HepG2 (cell line): ENCODE measurements at regions not wholly inside any gene's neighbourhood (a gene's known extent, or its start where the extent isn't known, plus 50 kb on each side); places are given as distances from the start of the nearest gene placed in this dataset.

ENCODE experiments used
- ATAC-seq: fragments of 200-7000 bp; cut with Tn5 transposase; 3 replicates; pipeline ENCODE4 v1.9.1; 2020; ENCODE audit warnings: mild to moderate bottlenecking, moderate library complexity
- BruUV-seq: library from RNA; stranded (reverse); fragments of 400-500 nt; replicated peaks from 2 replicates; lab custom pipeline; 2021; lab: Mats Ljungman, UMichigan
- CTCF ChIA-PET: fragments of 300-600 bp; formaldehyde crosslinking; extraction: SDS; loops from one replicate; lab custom pipeline; 2021; ENCODE audit warnings: low total read pairs, inconsistent platforms, low intra/inter-chr PET ratio; lab: Yijun Ruan, JAX
- POLR2A ChIA-PET: fragments of 350-600 bp; sonication (Branson Sonifier 250); formaldehyde crosslinking; loops from one replicate; lab custom pipeline; 2020; ENCODE audit warnings: antibody characterized with exemption, inconsistent platforms; lab: Yijun Ruan, JAX
- DNase-seq: peaks from one replicate; pipeline ENCODE4 v3.0.0-alpha.2; 2015; ENCODE audit warnings: low spot score
- FAIRE-seq: peaks from 3 replicates; lab custom pipeline; 2011; peaks lifted over from hg19 to GRCh38; lab: Jason Lieb, UNC
- H2AFZ ChIP-seq: one replicate; pipeline ENCODE4 v1.6.1; 2011; ENCODE audit warnings: low read length, inconsistent platforms
- H3K27ac ChIP-seq: fragments of 300-600 bp; 3 replicates; pipeline ENCODE4 v1.8.0; 2011; ENCODE audit warnings: mixed run types, mild to moderate bottlenecking, mixed read lengths, low read length, inconsistent platforms; ENCODE audit not compliant: insufficient read depth; ENCODE audit errors: extremely low read length
- H3K27me3 ChIP-seq, 2 experiments: fragments of 200-600 bp in 1 of 2; 2 replicates in 1 of 2; 3 replicates in 1 of 2; pipeline versions ENCODE4 v1.6.0 to v1.8.0; 2011; ENCODE audit warnings: low read length in 2 of 2, mild to moderate bottlenecking in 2 of 2, moderate library complexity in 2 of 2, inconsistent platforms in 1 of 2; ENCODE audit not compliant: insufficient read depth in 2 of 2, control insufficient read depth in 1 of 2
- H3K36me3 ChIP-seq, 2 experiments: fragments of 200-600 bp in 1 of 2; replicated peaks in 1 of 2; 2 replicates in 1 of 2; 3 replicates in 1 of 2; pipeline versions ENCODE4 v1.5.1 to v1.8.0; 2011; ENCODE audit warnings: low read length in 2 of 2, inconsistent platforms in 1 of 2; ENCODE audit not compliant: insufficient read depth in 2 of 2, control insufficient read depth in 1 of 2
- H3K4me1 ChIP-seq: 2 replicates; pipeline ENCODE4 v1.5.1; 2012; ENCODE audit warnings: low read length, inconsistent platforms; ENCODE audit not compliant: insufficient read depth
- H3K4me2 ChIP-seq: 2 replicates; pipeline ENCODE4 v1.6.0; 2011; ENCODE audit warnings: low read depth, low read length, inconsistent platforms
- H3K4me3 ChIP-seq, 3 experiments: fragments of 200-600 bp in 1 of 3; sonication (generic), shearing (Covaris generic) in 1 of 3; replicated peaks in 1 of 3; 2 replicates each; pipeline ENCODE4 v1.5.1; 2011 to 2016; ENCODE audit warnings: low read length in 3 of 3, inconsistent platforms in 2 of 3, low read depth in 2 of 3, mild to moderate bottlenecking in 2 of 3, control low read depth in 1 of 3, mixed read lengths in 1 of 3; ENCODE audit not compliant: insufficient read depth in 1 of 3
- H3K79me2 ChIP-seq: one replicate; pipeline ENCODE4 v1.6.1; 2011; ENCODE audit warnings: low read length, inconsistent platforms; ENCODE audit not compliant: insufficient read depth
- H3K9ac ChIP-seq: 2 replicates; pipeline ENCODE4 v1.6.0; 2011; ENCODE audit warnings: mild to moderate bottlenecking, low read depth, low read length, inconsistent platforms; ENCODE audit not compliant: insufficient read depth
- H3K9me3 ChIP-seq: 2 replicates; pipeline ENCODE4 v1.5.1; 2012; ENCODE audit warnings: mild to moderate bottlenecking, low read length
- H4K20me1 ChIP-seq: 2 replicates; pipeline ENCODE4 v1.6.0; 2011; ENCODE audit warnings: inconsistent platforms, mild to moderate bottlenecking, low read length, moderate library complexity; ENCODE audit not compliant: insufficient read depth
- CBX1 ChIP-seq: IDR thresholded peaks from one replicate; pipeline ENCODE4 v1.6.1; 2016; ENCODE audit warnings: antibody characterized with exemption, low read depth
- CENPT ChIP-seq: sonication (generic); formaldehyde crosslinking; IDR thresholded peaks from 2 replicates; pipeline ENCODE4 v1.8.0; 2022; ENCODE audit warnings: low read depth, mild to moderate bottlenecking, moderate library complexity, missing genetic modification reagents
- CREM ChIP-seq, 2 experiments: sonication (generic) in 1 of 2; formaldehyde crosslinking in 1 of 2; IDR thresholded peaks; 2 replicates each; pipeline versions ENCODE4 v1.4.0 to v1.6.1; 2016 to 2020; ENCODE audit warnings: antibody characterized with exemption in 1 of 2, mild to moderate bottlenecking in 1 of 2, missing genetic modification reagents in 1 of 2
- GFI1 ChIP-seq: sonication (generic); formaldehyde crosslinking; IDR thresholded peaks from 2 replicates; pipeline ENCODE4 v1.5.0; 2020; ENCODE audit warnings: missing genetic modification reagents, mild to moderate bottlenecking, borderline replicate concordance
- GLI4 ChIP-seq: sonication (generic); formaldehyde crosslinking; IDR thresholded peaks from 2 replicates; pipeline ENCODE4 v1.5.1; 2020; ENCODE audit warnings: missing genetic modification reagents, mild to moderate bottlenecking, moderate library complexity, borderline replicate concordance
- ISL2 ChIP-seq: sonication (generic); formaldehyde crosslinking; IDR thresholded peaks from 2 replicates; pipeline ENCODE4 v1.5.0; 2020; ENCODE audit warnings: missing genetic modification reagents
- PHF21A ChIP-seq: sonication (generic); formaldehyde crosslinking; IDR thresholded peaks from 2 replicates; pipeline ENCODE4 v1.5.0; 2020; ENCODE audit warnings: mild to moderate bottlenecking, missing genetic modification reagents
- RARA ChIP-seq: IDR thresholded peaks from 2 replicates; pipeline ENCODE4 v1.6.1; 2016; ENCODE audit warnings: missing genetic modification reagents, missing compliant biosample characterization
- SAP130 ChIP-seq: IDR thresholded peaks from 2 replicates; pipeline ENCODE4 v1.6.1; 2016; ENCODE audit warnings: low read depth
- SOX13 ChIP-seq, 3 experiments: fragments of 450-650 bp in 1 of 3; sonication (generic) in 1 of 3; formaldehyde crosslinking in 1 of 3; IDR thresholded peaks in 2 of 3; conservative IDR thresholded peaks in 1 of 3; 2 replicates each; pipeline versions ENCODE4 v1.5.0 to v1.6.1; 2016 to 2020; ENCODE audit warnings: antibody characterized with exemption in 1 of 3, mild to moderate bottlenecking in 1 of 3, missing compliant biosample characterization in 1 of 3, missing genetic modification reagents in 1 of 3, moderate library complexity in 1 of 3
- SOX5 ChIP-seq: IDR thresholded peaks from 2 replicates; pipeline ENCODE4 v1.6.1; 2016; ENCODE audit warnings: borderline replicate concordance
- SP140L ChIP-seq: sonication (generic); formaldehyde crosslinking; IDR thresholded peaks from 2 replicates; pipeline ENCODE4 v1.4.0; 2020; ENCODE audit warnings: missing genetic modification reagents, borderline replicate concordance
- TFDP1 ChIP-seq: IDR thresholded peaks from 2 replicates; pipeline ENCODE4 v1.6.1; 2016; ENCODE audit warnings: missing compliant biosample characterization, missing genetic modification reagents, borderline replicate concordance
- WGBS: methylation state at CpG from one replicate; pipeline ENCODE4 v1.1.6; 2017; ENCODE audit warnings: low lambda C conversion rate; 5-methylcytosine and 5-hydroxymethylcytosine counted together
- in situ Hi-C: cut with HindIII; loops from 2 replicates; pipeline ENCODE4 v1.10.0; 2017; ENCODE audit warnings: low pct_unique_long_range_greater_than_20kb; ENCODE audit not compliant: extremely low pct_ligation_motif_present
- intact Hi-C: fragments of 100-400 bp; cut with micrococcal nuclease; formaldehyde crosslinking; loops from one replicate; pipeline ENCODE4 v1.10.0; 2022; ENCODE audit not compliant: unreplicated experiment
- TF ChIP-seq, protein P1 (sequence below): sonication (generic); formaldehyde crosslinking; conservative IDR thresholded peaks from 2 replicates; pipeline ENCODE4 v1.4.0; 2020; ENCODE audit warnings: mild to moderate bottlenecking, missing genetic modification reagents, moderate library complexity
- TF ChIP-seq, protein P2 (sequence below): sonication (generic); formaldehyde crosslinking; IDR thresholded peaks from 2 replicates; pipeline ENCODE4 v1.4.0; 2020; ENCODE audit warnings: mild to moderate bottlenecking, missing genetic modification reagents

DNA sequence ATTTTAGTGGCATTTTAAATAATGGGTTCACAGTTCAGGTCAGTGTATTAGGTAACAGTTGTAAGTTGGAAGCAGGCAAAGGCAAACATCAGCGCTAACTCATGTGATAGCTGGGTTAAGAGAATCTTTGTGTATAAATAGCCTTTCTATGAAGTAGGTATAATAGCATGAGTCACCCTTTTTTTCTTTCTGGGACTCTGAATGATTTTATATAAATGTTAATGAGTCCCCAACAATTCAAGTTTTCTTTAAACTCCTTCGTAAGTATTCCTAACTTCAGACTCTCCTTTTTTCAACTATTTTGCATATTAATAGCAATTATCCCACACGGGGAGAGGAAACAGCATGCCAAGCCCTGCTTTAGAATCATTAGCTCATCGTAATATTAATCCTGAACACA is 384.3 kb downstream of the PIK3C3 start (continued):
- peak; percentile 83 for TF ChIP-seq RARA
- TF ChIP-seq SOX13 (IDR thresholded peaks at IDR 0.05): no peak
- TF ChIP-seq SOX13 (CRISPR knock-in tag; conservative IDR thresholded peaks at IDR 0.05 in 1 of 2, IDR thresholded peaks at IDR 0.05 in 1 of 2): peak in 1 of 2 experiments; percentile 66; a peak in 1 of 4 replicates
- peak; percentile 13; the same call in 1 of the 2 replicates for TF ChIP-seq SAP130 (CRISPR knock-in tag)

DNA sequence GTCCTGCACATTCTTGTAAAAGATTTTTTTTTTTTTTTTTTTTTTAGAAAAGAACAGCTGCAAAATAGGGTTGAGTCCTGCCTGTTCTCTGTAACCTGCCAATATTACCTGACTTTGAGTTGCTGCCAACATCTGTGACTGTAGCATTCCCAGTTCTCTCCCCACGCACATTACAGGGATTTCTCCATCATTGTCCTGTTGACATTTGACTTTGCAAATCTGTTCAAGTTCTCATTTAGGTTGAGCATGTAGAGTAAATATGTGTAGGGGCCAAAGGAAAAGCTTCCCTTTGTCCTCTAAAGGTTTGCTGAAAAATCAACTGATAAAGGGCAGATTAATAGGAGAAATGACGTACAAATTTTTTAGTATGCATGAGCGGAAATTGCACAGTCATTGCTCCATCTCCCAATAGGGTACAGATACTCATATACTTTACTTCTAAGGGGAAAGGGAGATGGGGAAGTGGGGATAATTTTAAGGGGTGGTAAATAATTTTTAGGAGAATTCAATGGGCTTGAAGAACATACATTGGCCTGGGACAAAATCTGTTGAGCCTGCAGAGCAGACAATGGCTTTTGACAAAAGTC is 385.5 kb downstream of the PIK3C3 start:
- Histone ChIP-seq H3K27ac (peak overlapping the region; percentile 77), H3K79me2 (no peaks in the 10 kb centered on the region), H3K27me3 (no peaks in the 10 kb centered on the region), H3K36me3 (no peaks in the 10 kb centered on the region), H4K20me1 (no peaks in the 10 kb centered on the region), H3K4me1 (peaks cover 67% of the 10 kb centered on the region), H3K9me3 (peaks cover 21% of the 10 kb centered on the region; the same call in 1 of the 2 replicates), H3K9ac (no peak overlapping the region), H3K4me3 (no peak overlapping the region), H2AFZ (no peak overlapping the region), H3K4me2 (no peak overlapping the region)
- ATAC-seq: no peak; the same call in 2 of the 3 replicates
- no TSS peak for BruUV-seq
- intact Hi-C loops: no loop called here
- POLR2A ChIA-PET: interaction anchor here (1.3 to 1.6 kb wide), 2 partner anchors 23 to 228 kb away, joined by 3 to 5 read pairs; no protein-coding TSS in a partner anchor
- CTCF ChIA-PET: no interaction called here
- peak; percentile 69 for DNase-seq
- WGBS: 17% methylated on average over 3 of the region's 3 CpGs
- FAIRE-seq: no peak
- in situ Hi-C loops: no loop called here
- no peak for TF ChIP-seq SP140L (CRISPR knock-in tag)
- TF ChIP-seq CBX1: no peak
- TF ChIP-seq, protein P1, sequence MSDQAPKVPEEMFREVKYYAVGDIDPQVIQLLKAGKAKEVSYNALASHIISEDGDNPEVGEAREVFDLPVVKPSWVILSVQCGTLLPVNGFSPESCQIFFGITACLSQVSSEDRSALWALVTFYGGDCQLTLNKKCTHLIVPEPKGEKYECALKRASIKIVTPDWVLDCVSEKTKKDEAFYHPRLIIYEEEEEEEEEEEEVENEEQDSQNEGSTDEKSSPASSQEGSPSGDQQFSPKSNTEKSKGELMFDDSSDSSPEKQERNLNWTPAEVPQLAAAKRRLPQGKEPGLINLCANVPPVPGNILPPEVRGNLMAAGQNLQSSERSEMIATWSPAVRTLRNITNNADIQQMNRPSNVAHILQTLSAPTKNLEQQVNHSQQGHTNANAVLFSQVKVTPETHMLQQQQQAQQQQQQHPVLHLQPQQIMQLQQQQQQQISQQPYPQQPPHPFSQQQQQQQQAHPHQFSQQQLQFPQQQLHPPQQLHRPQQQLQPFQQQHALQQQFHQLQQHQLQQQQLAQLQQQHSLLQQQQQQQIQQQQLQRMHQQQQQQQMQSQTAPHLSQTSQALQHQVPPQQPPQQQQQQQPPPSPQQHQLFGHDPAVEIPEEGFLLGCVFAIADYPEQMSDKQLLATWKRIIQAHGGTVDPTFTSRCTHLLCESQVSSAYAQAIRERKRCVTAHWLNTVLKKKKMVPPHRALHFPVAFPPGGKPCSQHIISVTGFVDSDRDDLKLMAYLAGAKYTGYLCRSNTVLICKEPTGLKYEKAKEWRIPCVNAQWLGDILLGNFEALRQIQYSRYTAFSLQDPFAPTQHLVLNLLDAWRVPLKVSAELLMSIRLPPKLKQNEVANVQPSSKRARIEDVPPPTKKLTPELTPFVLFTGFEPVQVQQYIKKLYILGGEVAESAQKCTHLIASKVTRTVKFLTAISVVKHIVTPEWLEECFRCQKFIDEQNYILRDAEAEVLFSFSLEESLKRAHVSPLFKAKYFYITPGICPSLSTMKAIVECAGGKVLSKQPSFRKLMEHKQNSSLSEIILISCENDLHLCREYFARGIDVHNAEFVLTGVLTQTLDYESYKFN (CRISPR knock-in tag): 0 out of 2 replicates have a peak, but pooled peaks have one; percentile 22
- peak; percentile 41; the same call in 1 of the 2 replicates for TF ChIP-seq SOX5
- TF ChIP-seq TFDP1 (CRISPR knock-in tag): no peak
- TF ChIP-seq GFI1 (CRISPR knock-in tag): peak; percentile 82
- TF ChIP-seq, protein P2, sequence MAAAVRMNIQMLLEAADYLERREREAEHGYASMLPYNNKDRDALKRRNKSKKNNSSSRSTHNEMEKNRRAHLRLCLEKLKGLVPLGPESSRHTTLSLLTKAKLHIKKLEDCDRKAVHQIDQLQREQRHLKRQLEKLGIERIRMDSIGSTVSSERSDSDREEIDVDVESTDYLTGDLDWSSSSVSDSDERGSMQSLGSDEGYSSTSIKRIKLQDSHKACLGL (CRISPR knock-in tag): no peak
- TF ChIP-seq CREM (IDR thresholded peaks at IDR 0.05): peak; percentile 33; the same call in 1 of the 2 replicates
- TF ChIP-seq CREM (CRISPR knock-in tag; IDR thresholded peaks at IDR 0.05): no peak
- TF ChIP-seq GLI4 (CRISPR knock-in tag): no peak
- no peak for TF ChIP-seq CENPT (CRISPR knock-in tag)
- no peak for TF ChIP-seq PHF21A (CRISPR knock-in tag)
- TF ChIP-seq ISL2 (CRISPR knock-in tag): peak; percentile 20; the same call in 1 of the 2 replicates
- no peak for TF ChIP-seq SOX13 (IDR thresholded peaks at IDR 0.05)
- peak in 1 of 2 experiments; percentile 49; a peak in 1 of 4 replicates for TF ChIP-seq SOX13 (CRISPR knock-in tag; conservative IDR thresholded peaks at IDR 0.05 in 1 of 2, IDR thresholded peaks at IDR 0.05 in 1 of 2)
